Gastroesophageal sphincter (tissue), 4 donors: ENCODE measurements at regions not wholly inside any gene's neighbourhood (a gene's known extent, or its start where the extent isn't known, plus 50 kb on each side); places are given as distances from the start of the nearest gene placed in this dataset.

Experiments
- ATAC-seq: fragments of 150-250 bp; one replicate; pipeline ENCODE4 v1.9.1; 2016; ENCODE audit warnings: mild to moderate bottlenecking, moderate library complexity
- H3K27ac ChIP-seq, 4 donors: fragments of 200-600 bp; sonication (generic) in 3 of 4; 1 replicate in 3 of 4; 2 replicates in 1 of 4; pipeline ENCODE4 v1.5.1; 2016 to 2019
- H3K27me3 ChIP-seq: fragments of 200-600 bp; sonication (generic); one replicate; pipeline ENCODE4 v1.5.1; 2019
- H3K36me3 ChIP-seq, 2 donors: fragments of 200-600 bp; sonication (generic); one replicate each; pipeline ENCODE4 v1.5.1; 2019; ENCODE audit warnings: control low read depth in 1 of 2
- H3K4me1 ChIP-seq, 3 donors: fragments of 200-600 bp; sonication (generic); 1 replicate in 2 of 3; 2 replicates in 1 of 3; pipeline ENCODE4 v1.5.1; 2016 to 2019; ENCODE audit warnings: control low read depth in 2 of 3
- H3K4me3 ChIP-seq, 2 donors: fragments of 200-600 bp; sonication (generic); one replicate each; pipeline ENCODE4 v1.5.1; 2019; ENCODE audit warnings: mild to moderate bottlenecking in 1 of 2, moderate library complexity in 1 of 2
- H3K9me3 ChIP-seq, 3 donors: fragments of 200-600 bp; sonication (generic); one replicate each; pipeline ENCODE4 v1.5.1; 2017 to 2019; ENCODE audit warnings: control low read depth in 2 of 3
- EP300 ChIP-seq: sonication (generic); formaldehyde crosslinking; IDR thresholded peaks from one replicate; pipeline ENCODE4 v1.6.1; 2017; ENCODE audit warnings: antibody characterized with exemption, mild to moderate bottlenecking
- POLR2A ChIP-seq, 2 donors: fragments of 450-650 bp; IDR thresholded peaks; one replicate each; pipeline ENCODE4 v1.6.1; 2017; ENCODE audit warnings: antibody characterized with exemption in 2 of 2, mild to moderate bottlenecking in 2 of 2, moderate library complexity in 1 of 2
- POLR2AphosphoS5 ChIP-seq: sonication (generic); formaldehyde crosslinking; IDR thresholded peaks from one replicate; pipeline ENCODE4 v1.6.1; 2017; ENCODE audit warnings: antibody characterized with exemption
- WGBS, 2 donors: methylation state at CpG; one replicate each; pipeline ENCODE4 v1.1.5; 2018; ENCODE audit warnings: low coverage in 1 of 2; 5-methylcytosine and 5-hydroxymethylcytosine counted together
- TF ChIP-seq, protein P1 (sequence below), 4 experiments: fragments of 200-600 bp in 2 of 4; fragments of 450-650 bp in 2 of 4; sonication (generic) in 1 of 4; IDR thresholded peaks; one replicate each; pipeline ENCODE4 v1.5.1; 2017 to 2019; ENCODE audit warnings: antibody characterized with exemption in 4 of 4, mild to moderate bottlenecking in 2 of 4, moderate library complexity in 2 of 4

DNA sequence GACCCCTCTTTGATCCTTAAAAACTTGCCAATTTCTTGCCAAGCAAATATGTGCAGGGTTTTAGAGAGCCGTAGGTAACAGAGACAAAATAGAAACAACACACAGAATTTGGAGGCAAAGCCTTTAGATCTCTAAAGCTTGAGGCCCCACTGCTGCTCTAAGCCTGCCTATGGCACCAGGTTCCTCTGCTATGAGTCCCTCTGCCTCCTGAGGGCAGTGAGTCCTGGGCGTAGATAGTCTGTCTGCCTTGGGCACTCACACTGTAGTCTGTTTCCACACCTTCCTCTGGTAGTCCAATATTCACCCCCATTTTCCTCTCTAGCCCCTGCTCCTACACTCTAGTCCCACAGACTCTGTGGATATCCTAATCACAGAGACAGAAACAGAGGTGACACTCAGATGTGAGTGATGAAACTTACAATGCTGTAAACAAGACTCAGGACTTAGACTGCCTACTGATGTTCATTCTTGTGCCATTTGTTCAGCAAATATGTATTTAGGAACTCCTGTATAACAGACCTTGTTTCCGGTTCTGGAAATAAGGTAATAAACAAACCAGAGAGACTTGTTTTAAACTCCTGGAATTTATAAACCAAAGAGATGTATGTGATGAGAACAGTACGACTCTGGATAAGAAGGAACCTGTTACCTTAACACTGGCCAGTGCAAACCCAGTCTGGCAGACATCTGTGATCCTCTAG, 153.3 kb upstream of the PRSS1 start:
- Histone ChIP-seq H3K27me3 (peaks cover 37% of the 10 kb centered on the region), H3K36me3 (no peaks in the 10 kb centered on the region), H3K4me1 (no peaks in the 10 kb centered on the region), H3K4me3 (no peak overlapping the region), H3K27ac (no peak overlapping the region), H3K9me3 (no peaks in the 10 kb centered on the region)
- no peak for ATAC-seq
- TF ChIP-seq, protein P1, sequence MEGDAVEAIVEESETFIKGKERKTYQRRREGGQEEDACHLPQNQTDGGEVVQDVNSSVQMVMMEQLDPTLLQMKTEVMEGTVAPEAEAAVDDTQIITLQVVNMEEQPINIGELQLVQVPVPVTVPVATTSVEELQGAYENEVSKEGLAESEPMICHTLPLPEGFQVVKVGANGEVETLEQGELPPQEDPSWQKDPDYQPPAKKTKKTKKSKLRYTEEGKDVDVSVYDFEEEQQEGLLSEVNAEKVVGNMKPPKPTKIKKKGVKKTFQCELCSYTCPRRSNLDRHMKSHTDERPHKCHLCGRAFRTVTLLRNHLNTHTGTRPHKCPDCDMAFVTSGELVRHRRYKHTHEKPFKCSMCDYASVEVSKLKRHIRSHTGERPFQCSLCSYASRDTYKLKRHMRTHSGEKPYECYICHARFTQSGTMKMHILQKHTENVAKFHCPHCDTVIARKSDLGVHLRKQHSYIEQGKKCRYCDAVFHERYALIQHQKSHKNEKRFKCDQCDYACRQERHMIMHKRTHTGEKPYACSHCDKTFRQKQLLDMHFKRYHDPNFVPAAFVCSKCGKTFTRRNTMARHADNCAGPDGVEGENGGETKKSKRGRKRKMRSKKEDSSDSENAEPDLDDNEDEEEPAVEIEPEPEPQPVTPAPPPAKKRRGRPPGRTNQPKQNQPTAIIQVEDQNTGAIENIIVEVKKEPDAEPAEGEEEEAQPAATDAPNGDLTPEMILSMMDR (IDR thresholded peaks at IDR 0.05), result no peak
- TF ChIP-seq POLR2AphosphoS5 (no peak), EP300 (no peak), POLR2A (IDR thresholded peaks at IDR 0.05) (no peak)
- 11 to 44% methylated on average over 2 to 4 of the region's 4 CpGs for WGBS, 2 donors

DNA sequence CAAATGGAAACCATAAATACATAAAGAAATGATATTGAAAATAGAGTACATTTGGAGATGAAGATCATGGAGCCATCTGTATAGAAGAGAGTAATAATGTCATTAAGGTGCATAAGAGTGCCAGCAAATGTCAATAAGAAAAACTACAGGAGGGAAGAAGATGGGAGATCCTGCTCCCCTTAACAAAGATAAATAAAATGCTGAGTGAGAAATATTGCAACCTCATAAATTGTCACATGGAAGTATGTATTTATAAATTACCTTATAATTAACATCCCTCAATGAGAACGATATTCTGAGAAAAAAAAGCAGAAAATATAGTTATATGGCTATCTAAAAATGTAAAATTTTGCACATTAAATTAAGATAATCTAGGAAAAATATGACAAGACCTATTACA, 155.2 kb upstream of the PRSS1 start:
- no peak overlapping the region for H3K27ac ChIP-seq
- H3K4me1 ChIP-seq, result no peaks in the 10 kb centered on the region
- peaks cover 31% of the 10 kb centered on the region for H3K27me3 ChIP-seq
- TF ChIP-seq POLR2A (IDR thresholded peaks at IDR 0.05) (no peak), POLR2AphosphoS5 (no peak), EP300 (no peak)
- TF ChIP-seq, protein P1 (IDR thresholded peaks at IDR 0.05), result no peak
- WGBS, 2 donors, result 56 to 89% methylated on average over 1 of the region's 1 CpG
- no peaks in the 10 kb centered on the region for H3K36me3 ChIP-seq
- H3K9me3 ChIP-seq, result no peaks in the 10 kb centered on the region
- ATAC-seq, result no peak
- H3K4me3 ChIP-seq, result no peak overlapping the region

DNA sequence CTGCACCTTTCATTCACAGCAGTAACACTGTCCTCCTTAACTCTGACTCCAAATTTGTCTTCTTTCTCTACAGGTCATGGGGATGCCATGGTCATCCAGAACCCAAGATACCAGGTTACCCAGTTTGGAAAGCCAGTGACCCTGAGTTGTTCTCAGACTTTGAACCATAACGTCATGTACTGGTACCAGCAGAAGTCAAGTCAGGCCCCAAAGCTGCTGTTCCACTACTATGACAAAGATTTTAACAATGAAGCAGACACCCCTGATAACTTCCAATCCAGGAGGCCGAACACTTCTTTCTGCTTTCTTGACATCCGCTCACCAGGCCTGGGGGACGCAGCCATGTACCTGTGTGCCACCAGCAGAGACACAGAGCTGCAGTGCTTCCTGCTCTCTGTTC, 156.2 kb upstream of the PRSS1 start:
- WGBS, 2 donors, result 92 to 96% methylated on average over 3 to 4 of the region's 4 CpGs

DNA sequence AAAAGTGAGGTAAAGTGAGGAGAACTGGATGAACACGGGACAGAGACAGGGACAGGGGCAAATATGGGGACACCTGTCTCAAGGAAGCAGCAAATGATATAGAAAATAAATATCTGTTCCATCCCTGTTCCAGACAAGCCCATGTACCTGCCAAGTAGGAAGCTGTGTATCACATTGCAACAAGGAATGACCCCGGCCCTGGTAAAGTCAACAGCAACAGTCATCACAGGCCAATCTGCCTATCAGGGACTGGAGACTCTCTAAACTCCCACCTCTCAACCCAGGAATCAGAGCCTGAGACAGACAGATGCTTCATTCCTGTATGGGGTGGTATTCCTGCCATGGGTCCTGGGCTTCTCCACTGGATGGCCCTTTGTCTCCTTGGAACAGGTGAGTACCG, 156.6 kb upstream of the PRSS1 start:
- Histone ChIP-seq H3K4me1 (no peaks in the 10 kb centered on the region), H3K4me3 (no peak overlapping the region), H3K27me3 (peaks cover 17% of the 10 kb centered on the region), H3K36me3 (no peaks in the 10 kb centered on the region), H3K9me3 (no peaks in the 10 kb centered on the region), H3K27ac (no peak overlapping the region)
- no peak for TF ChIP-seq POLR2AphosphoS5
- TF ChIP-seq, protein P1 (IDR thresholded peaks at IDR 0.05), result no peak
- ATAC-seq, result no peak
- WGBS, 2 donors, result 20 to 68% methylated on average over 1 to 3 of the region's 3 CpGs

More for the DNA sequence above, 156.2 kb upstream of the PRSS1 start:
- Histone ChIP-seq H3K9me3 (no peaks in the 10 kb centered on the region), H3K4me1 (no peaks in the 10 kb centered on the region), H3K27me3 (peaks cover 21% of the 10 kb centered on the region), H3K36me3 (no peaks in the 10 kb centered on the region), H3K4me3 (no peak overlapping the region), H3K27ac (no peak overlapping the region)
- TF ChIP-seq POLR2A (IDR thresholded peaks at IDR 0.05), result no peak
- TF ChIP-seq POLR2AphosphoS5, result no peak
- ATAC-seq, result no peak

DNA sequence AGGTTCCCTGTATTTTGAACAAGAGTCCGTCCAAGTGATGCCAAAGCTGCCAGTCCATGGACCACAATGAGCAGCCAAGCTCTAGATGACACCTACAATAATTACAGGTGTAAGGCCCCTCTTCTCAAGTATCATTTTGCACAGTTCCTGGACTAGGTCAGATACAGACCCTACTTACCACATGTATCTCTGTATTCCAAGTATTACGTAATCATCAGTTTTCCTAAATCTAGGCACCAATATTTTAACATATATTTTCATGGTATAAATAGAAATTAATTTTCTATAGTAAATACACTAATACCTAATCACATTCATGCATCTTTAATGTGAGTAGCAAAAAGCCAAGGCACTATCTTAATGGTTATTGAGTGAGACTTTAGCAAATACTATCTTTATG, 157.0 kb upstream of the PRSS1 start:
- peaks cover 12% of the 10 kb centered on the region for H3K27me3 ChIP-seq
- no peak overlapping the region for H3K27ac ChIP-seq
- H3K4me3 ChIP-seq, result no peak overlapping the region
- no peaks in the 10 kb centered on the region for H3K36me3 ChIP-seq
- no peak for ATAC-seq
- TF ChIP-seq, protein P1 (IDR thresholded peaks at IDR 0.05), result no peak
- TF ChIP-seq POLR2A (IDR thresholded peaks at IDR 0.05), result no peak
- H3K9me3 ChIP-seq, result no peaks in the 10 kb centered on the region
- 71 to 80% methylated on average over 1 to 2 of the region's 2 CpGs for WGBS, 2 donors
- H3K4me1 ChIP-seq, result no peaks in the 10 kb centered on the region
